GM19468 (cell line): ENCODE measurements at regions not wholly inside any gene's neighbourhood (a gene's known extent, or its start where the extent isn't known, plus 50 kb on each side); places are given as distances from the start of the nearest gene placed in this dataset.
A peak's percentile ranks its signal among the peaks of the same experiment; 100 is the strongest.

ENCODE experiments used
- ATAC-seq: cut with Tn5 transposase; IDR thresholded peaks from one replicate; pipeline ENCODE4 v1.9.1; 2021; ENCODE audit warnings: mild to moderate bottlenecking, moderate library complexity, moderate number of reproducible peaks; ENCODE audit not compliant: unreplicated experiment; ENCODE audit errors: extremely low read depth

DNA sequence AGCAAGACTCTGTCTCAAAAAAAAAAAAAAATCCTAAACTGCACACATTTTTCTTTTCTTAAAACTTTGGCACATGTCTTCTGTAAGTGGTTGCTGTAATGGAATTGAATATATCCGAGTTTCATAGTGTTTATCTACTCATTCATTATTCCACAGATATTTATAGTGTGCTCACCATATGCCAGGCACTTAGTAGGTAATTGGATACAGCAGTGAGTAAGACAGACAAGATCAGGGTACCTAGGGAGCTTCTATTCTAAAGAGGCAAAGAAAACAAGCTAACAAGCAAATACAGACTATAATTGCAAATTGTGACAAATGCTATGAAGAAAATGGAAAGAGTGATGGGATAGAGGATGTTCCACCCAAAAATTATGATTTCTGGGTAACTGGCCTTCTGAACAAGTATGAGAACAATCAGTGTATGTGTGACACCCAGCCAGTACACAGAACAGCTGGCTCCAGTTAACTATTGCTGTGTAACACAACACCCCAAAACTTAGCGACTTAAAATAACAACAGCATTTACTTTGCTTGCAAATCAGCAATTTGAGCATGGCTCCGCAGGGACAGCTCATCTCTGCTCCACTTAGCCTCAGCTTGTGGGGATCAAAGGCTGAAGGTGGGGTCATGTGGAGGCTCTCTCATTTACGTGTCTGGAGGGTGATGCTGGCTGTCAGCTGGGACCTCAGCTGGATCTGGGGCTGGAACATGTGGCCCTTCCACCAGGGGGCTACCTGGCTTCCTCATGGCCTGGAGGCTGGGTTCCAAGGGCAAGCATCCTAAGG, 224.9 kb downstream of the INSIG2 start:
- ATAC-seq: no peak

DNA sequence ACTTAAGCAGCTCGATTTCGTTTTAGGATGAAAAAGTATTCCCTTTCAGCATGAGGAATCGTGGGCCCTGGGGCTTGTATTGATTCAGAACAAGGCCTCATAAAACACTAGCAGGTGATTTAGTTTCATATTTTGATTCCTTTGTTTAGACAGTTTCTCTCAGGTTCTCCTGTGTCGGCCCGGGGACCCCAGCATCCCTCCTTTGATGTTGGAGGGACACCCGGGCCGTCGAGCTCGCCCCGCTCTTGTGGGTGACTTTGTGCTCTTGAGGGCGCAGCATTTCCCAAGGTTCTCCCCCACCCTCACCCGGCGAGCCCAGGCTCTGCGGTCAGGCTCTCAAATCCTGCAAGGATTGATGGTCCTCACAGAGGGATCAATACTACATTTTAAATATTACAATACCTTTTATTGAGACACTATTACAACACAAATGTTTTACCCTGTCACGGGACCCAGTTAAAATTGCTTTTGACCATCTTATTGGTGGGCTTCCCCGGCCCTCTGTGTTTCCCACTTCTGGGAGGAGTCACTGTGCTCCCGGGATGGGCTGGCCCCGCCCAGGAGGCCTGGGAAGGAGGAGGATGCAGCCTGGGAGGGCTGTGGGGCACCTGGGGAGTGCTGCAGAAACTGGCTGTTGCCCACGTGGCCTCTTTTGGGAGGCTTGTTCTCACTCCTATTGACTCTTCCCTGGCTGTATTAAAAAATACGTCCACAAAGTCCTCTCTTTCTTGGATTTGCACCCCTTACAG, 222.6 kb downstream of the INSIG2 start:
- no peak for ATAC-seq

DNA sequence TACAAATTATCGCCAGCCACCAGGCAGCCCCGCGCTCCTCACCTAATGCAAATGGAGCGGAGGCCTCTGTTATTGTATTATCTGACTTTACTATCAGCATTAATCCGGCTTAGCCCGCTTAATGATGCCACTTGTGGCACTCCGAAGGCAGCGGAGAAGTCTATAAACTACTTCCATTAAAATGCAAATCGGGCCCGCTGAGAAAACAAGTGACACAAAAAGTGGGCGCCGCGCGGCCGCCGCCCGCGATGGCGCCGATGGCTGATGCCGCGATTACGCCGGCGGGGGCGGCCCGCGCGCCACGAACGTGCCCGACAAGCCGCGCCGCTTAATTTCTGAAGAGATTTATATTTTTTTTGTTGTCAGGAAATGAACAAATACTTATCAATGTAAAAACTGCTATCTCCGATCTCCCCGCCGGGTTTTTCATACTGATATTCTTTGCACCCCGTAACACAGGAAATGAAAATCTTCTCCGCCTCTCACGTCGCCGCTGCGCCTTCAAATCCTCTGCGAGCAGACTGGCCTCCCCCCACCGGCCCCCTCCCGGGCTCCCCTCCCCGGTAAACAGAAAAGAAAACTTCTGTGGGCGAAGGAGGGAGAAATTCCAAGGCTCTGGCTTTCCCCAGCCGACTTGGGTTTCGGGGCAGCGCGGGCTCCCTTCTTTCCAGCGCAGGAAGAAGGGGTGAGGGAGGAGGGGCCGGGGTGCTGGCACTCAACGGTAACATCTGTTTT, 221.8 kb downstream of the INSIG2 start:
- peak; percentile 62 for ATAC-seq

DNA sequence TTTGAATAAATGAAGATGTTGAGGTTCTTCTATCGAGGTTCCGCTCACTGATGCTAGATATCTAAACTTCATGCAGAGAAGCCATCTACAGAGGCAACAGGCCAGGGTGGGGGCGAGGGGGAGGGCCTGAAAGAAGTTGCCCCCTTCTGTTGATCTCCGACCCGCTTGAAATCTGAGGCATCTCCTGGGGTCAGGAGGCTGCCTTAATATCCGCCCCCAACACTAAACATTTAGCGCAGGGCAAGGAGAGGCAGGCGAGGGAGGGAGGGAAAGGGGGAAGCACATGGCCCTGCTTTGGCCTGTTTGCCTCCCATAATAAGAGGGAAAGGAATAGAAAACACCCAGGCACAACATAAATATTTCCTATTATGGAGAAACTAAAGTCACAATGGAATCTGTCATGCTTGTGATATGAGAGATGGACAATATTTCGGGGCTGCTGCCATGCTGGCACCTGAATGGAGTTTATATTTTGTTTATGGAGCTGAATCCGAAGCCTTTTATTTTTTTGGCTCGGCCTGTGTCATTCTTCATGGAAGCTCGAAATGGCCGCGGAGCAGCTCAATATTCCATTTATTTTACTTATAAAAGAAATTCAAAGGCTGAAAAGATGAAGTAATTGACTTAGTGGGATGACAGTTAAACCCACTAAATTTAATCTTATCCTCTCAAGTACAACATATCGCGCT, 221.1 kb downstream of the INSIG2 start:
- no peak for ATAC-seq

DNA sequence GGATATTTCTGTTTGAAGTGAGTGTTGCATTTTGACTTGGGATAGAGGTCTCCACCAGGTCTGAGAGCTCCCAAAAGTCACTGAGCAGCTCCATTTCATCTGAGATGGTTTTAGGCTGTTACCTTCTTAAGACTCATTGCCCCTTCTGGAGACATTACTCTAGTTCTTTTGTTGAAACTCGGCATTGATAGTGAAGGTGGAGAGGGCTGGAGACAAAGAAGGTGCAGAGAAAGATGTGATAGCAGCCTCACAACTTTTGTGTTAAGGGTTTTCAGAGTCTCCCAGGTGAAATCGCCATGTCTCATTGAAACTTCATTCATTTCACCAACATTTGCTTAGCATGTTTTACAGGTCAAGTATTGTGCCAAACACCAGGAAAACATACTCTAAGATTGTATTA, 219.6 kb downstream of the INSIG2 start:
- no peak for ATAC-seq

DNA sequence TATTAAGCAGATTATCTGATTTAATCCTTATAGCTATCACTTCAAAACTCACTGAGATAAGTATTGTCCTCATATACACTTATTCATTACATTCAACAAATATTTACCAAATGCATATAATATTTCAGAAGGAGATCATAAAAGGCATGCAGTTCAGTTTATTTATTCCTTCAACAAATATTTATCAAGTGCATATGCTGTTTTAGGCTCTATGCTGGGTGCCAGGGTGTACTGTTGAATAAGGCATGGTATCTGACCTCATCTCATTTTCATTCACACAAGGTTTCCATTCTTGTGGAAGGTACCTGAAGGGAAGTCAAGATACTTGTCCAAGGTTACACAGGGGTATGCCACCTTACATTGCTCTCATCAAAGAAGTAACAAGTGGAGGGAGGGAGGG, 213.0 kb downstream of the INSIG2 start:
- no peak for ATAC-seq

DNA sequence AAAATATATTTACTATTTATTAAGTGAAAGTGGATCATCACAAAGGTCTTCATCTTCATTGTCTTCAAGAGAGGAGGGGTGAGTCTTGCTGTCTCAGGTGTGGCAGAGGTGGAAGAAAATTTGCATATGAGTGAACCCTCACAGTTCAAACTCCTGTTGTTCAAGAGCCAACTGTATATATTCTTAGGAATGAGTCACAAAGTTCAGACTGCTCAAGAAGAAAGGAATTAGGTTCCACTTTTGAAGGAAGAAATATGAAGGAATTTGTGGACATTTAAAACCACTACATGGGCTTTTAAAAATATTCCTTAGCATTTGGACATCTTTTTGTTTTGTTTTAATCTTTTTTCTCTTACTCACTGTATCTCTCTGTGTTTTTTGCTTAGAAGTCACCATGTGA, 212.6 kb downstream of the INSIG2 start:
- no peak for ATAC-seq

DNA sequence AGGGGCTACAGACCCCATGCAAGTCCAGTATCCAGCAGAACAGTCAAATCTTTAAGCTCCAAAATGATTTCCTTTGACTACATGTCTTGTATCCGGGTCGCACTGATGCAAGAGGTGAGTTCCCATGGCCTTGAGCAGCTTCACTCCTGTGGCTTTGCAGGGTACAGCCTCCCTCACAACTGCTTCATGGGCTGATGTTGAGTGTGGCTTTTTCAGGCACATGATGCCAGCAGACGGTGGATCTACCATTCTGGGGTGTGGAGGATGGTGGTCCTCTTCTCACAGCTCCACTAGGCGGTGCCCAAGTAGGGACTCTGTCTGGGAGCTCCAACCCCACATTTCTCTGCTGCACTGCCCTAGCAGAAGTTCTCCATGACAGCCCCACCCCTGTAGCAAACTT, 208.4 kb downstream of the INSIG2 start:
- ATAC-seq: no peak

DNA sequence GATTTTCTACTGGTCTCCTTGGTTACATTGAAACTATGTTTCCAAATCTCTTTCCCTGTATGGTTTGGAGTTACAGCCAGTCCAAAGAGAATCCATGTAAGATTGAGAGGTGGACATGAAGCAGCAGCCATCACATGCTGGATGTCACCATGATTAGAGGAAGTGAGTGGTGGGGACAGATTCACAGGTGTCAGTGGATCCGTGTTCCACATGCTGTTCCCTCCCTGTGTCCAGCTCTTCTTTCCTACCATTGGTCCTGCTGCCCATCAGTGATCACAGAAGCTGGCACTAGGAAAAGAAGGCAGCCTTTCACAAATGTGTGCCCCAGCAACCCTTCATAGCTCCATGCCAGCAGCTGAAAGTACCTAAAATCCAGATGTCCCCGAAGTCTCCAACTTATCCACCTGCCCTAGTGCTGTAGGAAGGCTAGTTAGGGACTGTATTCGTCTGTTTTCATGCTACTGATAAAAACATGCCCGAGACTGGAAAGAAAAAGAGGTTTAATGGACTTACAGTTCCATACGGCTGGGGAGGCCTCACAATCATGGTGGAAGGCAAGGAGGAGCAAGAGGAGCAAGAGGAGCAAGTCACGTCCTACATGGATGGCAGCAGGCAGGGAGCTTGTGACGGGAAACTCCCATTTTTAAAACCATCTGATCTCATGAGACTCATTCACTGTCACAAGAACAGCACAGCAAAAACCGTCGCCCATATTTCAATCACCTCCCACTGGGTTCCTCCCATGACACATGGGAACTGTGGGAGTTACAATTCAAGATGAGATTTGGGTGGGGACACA, 207.5 kb downstream of the INSIG2 start:
- no peak for ATAC-seq

DNA sequence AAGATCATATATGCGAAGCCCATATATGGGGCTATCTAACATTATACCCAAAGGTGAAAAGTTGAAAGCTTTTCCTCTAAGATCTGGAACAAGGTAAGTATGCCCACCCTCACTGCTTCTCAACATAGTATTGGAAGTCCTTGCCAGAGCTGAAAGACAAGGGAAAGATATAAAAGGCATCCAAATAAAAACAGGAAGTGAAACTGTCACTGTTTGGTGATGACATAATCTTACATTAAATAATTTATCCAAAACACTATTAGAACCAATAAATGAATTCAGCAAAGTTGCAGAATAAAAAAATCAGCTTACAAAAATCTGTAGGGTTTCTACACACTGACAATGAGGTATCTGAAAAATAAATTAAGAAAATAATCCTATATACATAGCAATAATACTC, 205.8 kb downstream of the INSIG2 start:
- no peak for ATAC-seq

DNA sequence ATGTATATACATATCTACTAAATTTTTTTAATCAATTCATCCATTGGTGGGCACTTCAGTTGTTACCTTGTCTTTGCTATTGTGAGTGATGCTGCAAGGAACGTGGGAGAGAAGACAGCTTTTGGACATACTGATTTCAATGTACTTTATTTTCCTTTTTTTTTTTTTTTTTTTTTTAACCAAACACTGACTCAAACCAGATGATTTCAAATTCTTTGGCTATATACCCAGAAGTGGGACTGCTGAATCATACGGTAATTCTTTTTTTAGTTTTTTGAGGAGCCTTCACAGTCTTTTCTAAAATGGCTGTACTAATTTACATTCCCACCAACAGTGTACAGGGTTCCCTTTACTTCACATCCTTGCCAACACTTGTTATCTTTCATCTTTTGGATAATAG, 204.7 kb downstream of the INSIG2 start:
- no peak for ATAC-seq

DNA sequence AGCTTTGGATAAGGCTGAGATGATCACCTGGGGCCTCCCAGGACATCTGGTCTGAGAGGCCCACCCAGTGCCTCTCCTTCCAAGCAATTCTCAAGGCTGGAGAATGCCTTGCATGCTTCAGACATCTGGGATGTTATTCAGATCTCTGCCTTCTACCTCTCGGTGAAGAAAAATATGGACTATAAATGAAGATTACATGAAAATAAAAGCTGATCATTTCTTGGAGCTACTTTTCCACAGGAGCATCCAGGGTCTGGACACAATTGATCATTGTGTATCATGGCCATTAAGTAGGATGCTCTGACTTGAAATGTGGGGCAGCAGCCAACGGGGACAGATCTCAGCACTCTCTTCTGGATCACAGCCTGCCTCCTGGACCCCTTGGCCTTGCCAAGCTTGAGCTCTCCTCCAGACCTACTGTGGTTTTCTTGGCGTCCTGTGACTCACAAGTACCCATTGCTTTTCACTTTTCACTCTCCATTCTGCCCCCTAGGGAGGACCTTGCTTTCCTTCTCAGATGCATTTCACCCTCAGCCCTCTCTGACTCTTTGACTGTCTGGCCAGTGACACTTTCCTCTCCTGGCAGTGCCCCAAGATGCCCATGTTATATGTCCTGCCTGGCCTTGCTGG, 203.1 kb downstream of the INSIG2 start:
- ATAC-seq: no peak

DNA sequence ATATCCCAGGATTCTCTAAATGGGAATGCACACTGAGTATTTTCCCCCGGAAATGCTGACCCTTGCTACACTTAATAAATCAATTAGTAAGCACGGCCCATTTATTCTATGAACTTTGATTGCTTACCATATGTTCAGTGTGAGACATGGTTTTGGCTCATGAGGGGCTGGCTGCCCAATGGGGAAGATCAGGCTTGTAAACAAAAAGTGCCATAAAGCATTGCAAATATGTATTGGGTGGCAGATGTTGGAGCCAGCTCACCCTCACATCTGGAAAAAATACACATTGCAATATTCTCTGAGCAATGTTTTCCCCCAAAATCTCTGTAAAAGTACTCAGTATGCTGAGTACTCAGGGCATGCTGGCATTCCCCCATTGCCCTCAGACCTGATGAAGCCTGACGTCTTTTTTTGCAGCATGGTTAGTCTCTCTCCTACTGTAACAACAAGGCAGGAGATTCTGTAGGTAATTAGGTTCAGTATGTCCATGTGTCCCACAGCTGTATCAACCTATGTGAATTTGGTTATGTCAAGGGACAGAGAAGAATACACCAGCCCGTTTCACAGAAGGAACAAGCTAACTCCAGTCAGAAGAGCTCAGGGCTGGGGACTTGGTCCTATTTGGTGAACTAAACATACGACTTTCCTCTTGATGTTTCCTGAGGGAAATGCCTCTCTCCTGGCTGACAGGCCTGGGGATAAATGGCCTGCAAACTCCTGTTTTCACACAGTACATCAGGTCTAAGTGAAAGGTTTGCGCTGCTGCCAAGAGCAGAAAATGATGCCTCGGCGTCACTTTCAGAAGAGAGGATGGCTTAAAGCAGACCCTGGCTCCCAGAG, 202.4 kb downstream of the INSIG2 start:
- no peak for ATAC-seq

DNA sequence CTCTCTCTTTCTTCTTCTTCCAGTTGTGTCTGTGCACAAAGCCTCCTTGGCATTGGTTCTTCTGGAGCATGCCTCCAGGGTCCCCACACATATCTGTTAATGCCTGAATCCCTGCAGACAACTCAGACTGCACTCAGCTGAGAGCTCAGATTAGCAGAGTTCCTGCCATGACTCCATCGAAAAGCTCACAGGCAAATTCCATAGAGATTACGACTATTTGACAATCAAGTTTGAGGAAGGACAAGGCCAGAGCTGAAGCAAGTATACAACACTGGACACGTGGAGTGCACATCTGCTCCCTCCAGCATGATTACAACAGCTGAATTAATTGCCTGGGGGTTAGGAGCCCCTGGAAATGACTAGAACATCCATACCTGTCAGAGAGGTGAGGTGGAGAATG, 190.7 kb downstream of the INSIG2 start:
- no peak for ATAC-seq

DNA sequence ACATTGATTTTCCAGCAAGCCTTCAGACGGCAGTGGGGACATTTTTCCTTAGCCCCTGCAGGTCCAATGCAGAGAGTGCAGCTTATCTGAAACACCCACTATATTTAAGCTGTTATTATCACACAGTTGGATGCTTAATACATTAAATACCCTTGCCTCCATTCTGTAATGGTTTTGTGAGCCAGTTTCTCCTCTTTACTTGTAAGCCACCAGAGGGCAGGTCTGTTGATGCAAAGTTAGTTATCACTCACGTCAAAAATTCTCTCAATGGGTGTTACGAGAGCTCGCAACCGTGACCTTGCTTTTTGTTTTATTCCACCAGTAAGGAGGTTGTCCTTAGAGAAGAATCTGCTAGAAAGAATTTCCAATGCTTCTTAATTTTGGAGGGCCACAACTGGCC, 189.8 kb downstream of the INSIG2 start:
- no peak for ATAC-seq

DNA sequence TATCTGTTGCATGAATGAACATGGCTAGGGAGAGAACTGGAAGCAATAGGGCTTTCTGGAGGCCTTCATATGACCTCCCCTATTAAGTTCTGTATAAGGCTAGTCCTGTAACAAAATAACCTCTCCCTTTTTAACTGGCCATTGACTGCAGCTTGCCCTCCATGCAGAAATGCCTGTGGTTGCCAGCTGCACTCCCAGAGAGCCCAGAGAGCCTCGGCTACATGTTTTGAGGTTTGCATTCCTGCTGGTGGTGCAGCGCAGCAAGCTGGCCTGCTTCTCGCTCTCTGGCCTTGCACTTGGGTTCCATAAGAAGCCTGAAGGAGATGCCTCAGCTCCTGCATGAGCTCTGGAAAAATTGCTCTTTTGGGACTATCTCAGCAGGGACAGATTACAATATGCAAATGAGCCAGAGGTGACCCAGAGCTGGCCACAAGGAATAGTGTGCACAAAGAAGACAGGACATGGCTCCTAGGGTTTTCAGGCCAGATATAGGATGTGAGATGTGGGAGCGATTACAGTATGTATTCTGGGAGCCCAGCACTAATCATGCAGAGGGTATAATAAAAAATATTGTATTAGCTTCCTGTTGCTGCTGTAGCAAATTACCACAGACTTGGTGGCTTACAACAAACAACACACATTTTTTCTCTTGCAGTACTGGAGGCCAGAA, 186.7 kb downstream of the INSIG2 start:
- ATAC-seq: no peak

DNA sequence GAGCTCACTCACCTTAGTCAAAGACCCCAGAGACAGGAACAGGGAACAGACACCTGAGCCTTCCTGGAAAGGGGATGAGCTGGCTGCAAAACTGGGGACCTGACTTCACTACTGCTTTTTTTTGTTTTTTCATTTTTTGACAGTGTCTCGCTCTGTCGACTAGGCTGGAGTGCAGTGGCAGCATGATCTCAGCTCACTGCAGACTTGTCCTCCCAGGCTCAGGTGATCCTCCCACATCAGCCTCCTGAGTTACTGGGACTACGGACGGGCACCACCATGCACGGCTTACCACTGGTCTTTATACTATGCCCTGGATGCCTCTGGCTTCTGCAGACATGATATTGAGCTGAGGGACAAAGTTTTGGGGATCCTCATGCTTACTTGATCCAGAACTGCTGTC, 184.1 kb downstream of the INSIG2 start:
- ATAC-seq: no peak
